ENCODE measurements at regions not wholly inside any gene's neighbourhood (a gene's known extent, or its start where the extent isn't known, plus 50 kb on each side); places are given as distances from the start of the nearest gene placed in this dataset.

- TF ChIP-seq EZH2 (IDR thresholded peaks at IDR 0.05) (no peak), POLR2AphosphoS5 (IDR thresholded peaks at IDR 0.05; ENCODE audit: borderline replicate concordance, low read depth, low read length) (no peak), FOXP2 (optimal IDR thresholded peaks at IDR 0.05; ENCODE audit: control extremely low read depth, extremely low read length, insufficient read depth) (no peak)
These were observed 154.1 kb upstream of the POU2AF2 start for GRCh38 chr11:111091321-111091938.

Measured in SK-N-MC (cell line).